HG03378 (cell line): ENCODE measurements at regions not wholly inside any gene's neighbourhood (a gene's known extent, or its start where the extent isn't known, plus 50 kb on each side); places are given as distances from the start of the nearest gene placed in this dataset.
A peak's percentile ranks its signal among the peaks of the same experiment; 100 is the strongest.
"Not testable (repeated sequence)": the region's sequence is repeated elsewhere in the genome, so short reads cannot be mapped to it uniquely, and the experiment has no call there.

Experiments
- ATAC-seq: cut with Tn5 transposase; IDR thresholded peaks from one replicate; pipeline ENCODE4 v1.9.1; 2021; ENCODE audit warnings: mild to moderate bottlenecking, moderate library complexity; ENCODE audit not compliant: unreplicated experiment

GRCh38 chr18:60020107-60020925 lies 120.5 kb downstream of the PMAIP1 start:
- no peak for ATAC-seq

- no peak for ATAC-seq
Observed at GRCh38 chr18:60019463-60019840, 119.7 kb downstream of the PMAIP1 start.

DNA sequence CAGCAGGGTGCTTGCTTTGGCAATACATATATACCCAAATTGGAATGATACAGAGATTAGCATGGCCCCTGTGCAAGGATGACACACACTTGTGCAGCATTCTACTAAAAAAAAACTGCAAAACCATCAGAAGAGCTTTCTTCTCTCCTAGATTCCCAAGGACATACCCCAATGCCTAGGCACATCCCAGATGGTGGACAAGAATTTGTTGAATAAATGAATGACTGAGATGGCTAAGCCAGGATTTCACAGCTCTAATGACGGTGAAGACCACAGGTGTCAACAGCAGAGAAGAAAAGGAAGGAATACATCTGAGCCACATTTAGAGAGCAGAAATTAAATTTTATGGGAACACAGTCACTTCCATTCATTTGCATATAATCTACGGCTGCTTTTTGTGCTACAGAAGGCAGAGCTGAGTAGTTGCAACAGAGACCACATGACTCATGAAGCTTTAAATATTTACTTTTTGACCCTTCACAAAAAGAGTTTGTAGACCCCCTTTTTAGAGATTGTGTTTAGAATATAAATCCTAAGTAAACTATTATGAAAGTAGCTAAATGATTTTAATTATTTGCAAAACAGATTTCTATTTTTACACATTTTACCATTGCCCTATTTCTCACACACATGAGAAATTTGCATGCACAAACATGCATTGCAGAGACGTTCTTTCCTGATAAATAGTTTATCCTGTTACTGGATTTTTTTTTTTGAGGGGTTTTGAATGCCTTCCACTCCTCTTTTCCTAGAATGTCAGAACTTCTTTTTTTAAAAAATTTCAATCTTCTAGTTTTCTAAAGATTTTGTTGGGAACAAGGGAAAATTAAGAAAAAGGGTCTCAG lies 119.0 kb downstream of the PMAIP1 start:
- no peak for ATAC-seq

GRCh38 chr18:60018134-60018533 lies 118.3 kb downstream of the PMAIP1 start:
- not testable (repeated sequence) for ATAC-seq

DNA sequence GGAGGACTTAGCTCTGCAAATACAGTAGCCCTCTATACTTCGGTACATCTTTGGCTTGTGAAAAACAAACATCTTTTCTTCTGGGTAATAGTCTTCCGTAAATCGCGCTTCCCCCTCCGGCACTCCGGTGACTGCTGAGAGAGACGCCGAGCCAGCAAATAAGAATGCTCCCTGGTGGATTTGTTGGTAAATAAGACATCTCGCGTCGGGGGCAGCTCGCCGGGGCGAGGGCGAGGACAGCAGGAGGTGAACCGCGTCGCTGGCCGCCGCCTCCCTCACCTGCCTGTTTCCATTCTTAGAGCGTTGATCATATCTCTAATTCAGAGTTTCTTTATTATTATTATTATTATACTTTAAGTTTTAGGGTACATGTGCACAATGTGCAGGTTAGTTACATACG lies 117.6 kb downstream of the PMAIP1 start:
- no peak for ATAC-seq

- not testable (repeated sequence) for ATAC-seq
Observed at GRCh38 chr18:60015826-60016225, 116.0 kb downstream of the PMAIP1 start.

DNA sequence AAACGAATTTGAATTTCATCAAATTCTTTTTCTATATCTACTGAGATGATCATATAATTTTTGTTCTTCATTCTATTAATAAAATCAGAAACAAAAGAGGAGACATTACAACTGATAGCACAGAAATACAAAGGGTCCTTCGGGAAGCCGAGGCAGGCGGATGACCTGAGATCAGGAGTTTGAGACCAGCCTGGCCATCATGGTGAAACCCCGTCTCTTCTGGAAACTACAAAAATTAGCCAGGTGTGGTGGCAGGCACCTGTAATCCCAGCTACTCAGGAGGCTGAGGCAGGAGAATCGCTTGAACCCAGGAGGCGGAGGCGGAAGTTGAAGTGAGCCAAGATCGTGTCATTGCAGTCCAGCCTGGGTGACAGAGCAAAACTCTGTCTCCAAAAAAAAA lies 113.4 kb downstream of the PMAIP1 start:
- not testable (repeated sequence) for ATAC-seq

DNA sequence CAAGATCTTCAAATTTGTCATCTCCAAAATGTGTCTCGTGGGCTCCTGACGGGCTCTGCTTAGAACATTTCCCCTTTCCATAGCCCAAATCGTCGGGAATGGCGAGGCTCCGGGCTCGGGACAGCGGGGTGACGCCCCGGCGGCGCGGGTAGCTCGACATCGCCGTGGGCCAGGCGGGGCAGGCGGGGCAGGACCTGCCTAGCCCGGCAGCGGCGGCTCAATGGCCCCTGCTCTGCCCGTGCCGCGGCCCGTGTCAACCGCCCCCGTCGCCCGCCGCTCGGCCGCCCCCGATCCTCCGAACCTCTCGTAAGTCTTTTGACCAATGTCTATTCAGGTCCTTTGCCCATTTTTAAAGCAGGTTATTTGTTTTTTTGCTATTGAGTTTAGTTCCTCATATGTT lies 111.2 kb downstream of the PMAIP1 start:
- ATAC-seq, result no peak

GRCh38 chr18:60010513-60010912 lies 110.7 kb downstream of the PMAIP1 start:
- no peak for ATAC-seq

DNA sequence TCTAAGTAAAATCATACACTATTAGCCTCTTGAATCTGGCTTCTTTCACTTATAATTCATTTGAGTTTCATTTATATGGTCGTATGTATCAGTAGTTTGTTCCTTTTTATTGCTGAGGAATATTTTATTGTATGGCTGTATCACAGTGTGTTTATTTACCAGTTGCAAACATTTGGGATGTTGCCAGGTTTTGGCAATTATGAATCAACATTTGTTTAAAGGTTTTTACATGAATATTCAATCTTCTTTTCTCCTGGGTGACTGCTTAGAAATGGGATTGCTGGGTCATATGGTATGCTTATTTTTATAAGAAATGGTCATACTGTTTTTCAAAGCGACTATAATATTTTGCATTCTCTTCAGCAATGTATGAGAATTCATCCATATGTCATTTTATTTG lies 107.9 kb downstream of the PMAIP1 start:
- no peak for ATAC-seq

- ATAC-seq, result no peak
Observed at GRCh38 chr18:60003610-60004185, 103.9 kb downstream of the PMAIP1 start.

DNA sequence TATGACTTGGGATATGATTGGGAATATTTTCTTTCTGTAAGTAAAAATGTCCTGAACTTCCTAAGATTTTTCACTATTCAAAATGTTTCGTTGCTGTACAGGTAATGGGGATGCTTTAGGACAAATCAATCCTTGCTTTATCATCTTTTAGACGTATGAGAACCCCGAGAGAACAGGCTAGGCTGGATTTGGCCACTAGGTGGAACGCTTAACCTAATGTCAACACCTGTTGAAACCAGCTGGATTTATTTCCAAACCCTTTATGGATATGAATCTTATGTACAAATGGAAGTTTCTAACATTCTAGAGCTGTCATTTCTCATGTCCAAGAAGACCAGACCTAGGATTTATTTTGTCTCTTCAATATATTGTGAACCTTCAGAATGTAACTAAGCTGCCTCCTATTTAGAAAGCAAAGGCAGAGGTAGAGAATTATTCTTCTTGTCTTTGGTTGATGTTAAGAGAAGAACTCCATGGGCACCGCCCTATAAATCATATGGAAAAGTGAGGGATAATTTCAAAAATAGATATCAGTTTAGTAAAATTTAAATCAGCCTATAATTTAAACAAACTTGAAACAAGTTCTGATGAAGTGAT lies 96.7 kb downstream of the PMAIP1 start:
- ATAC-seq, result peak; percentile 73

DNA sequence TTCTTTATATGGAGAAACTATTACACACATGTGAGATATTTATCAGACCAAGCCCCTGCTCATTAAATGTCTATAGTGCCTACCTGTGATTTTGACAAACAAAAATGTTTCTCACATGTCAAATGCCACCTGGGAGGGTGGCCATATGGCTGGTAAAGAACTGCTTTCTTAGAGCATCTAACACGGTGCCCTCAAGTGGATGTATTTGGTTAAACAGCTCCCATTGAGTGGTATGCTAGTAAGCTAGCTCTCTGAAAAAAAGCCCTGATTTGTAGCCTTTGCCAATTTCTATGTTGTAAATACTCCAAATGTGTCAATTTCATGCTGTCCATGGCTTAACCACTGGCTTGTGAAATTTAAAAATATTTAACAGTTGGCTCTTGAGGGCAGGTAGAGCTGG lies 94.6 kb downstream of the PMAIP1 start:
- ATAC-seq, result peak; percentile 73

GRCh38 chr18:59993560-59993959 lies 93.8 kb downstream of the PMAIP1 start:
- no peak for ATAC-seq

- ATAC-seq, result no peak
Observed at GRCh38 chr18:59990121-59990823, 90.5 kb downstream of the PMAIP1 start.

GRCh38 chr18:59988098-59988706 lies 88.4 kb downstream of the PMAIP1 start:
- ATAC-seq, result peak; percentile 63

DNA sequence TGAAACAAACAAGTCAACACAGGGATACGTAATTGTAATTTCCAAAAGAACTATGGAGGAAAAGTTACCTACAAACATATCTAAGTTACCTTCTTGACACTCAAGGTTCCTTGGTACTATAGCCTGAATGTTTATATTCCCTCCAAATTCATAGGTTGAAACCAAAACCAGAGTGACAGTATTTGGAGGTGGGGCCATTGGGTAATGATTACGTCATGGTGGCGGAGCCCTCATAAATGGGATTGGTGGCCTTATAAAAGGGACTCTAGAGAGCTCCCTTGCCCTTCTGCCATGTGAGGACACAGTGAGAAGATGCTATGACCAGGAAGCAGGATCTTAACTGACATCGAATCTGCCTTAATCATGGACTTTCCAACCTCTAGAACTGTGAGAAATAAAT lies 87.3 kb downstream of the PMAIP1 start:
- no peak for ATAC-seq

DNA sequence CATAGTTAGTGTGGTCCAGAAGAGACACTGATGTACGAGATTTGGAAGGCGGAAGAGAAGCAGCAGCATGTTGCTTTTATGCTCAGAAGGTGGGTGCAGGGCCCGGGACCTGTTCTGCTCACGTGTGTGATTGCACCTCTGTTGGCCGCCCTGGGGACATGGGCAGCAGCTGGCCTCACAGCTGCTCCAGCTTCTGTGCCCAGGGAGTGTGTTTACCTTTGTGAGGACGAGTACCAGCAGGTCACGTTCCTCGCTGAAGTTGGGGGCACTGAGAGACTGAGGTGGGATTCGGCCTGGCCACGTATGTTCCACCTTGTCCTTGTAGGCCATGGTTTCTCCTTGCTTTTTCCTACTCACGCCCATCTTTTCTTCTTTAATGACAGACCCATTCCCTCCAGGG lies 86.3 kb downstream of the PMAIP1 start:
- no peak for ATAC-seq

DNA sequence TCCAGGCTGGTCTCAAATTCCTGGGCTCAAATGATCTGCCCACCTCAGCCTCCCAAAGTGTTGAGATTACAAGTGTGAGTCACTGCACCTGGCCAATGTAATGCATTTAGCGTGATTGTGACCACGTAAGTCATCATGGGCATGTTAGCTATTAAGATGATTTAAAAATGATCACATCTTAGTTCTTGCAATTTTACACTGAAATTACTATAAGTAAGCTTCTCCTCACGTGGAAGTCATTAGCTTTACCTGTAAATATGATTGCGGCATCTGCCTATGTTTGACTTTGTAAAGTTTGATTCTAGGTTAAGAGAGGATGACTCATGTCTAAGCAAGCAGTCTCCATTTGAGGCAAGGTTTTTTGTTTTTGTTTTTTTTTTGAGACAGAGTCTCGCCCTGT lies 85.5 kb downstream of the PMAIP1 start:
- no peak for ATAC-seq

- ATAC-seq, result no peak
Observed at GRCh38 chr18:59983506-59983905, 83.7 kb downstream of the PMAIP1 start.
